Osteocyte (in vitro differentiated cells): ENCODE measurements at regions not wholly inside any gene's neighbourhood (a gene's known extent, or its start where the extent isn't known, plus 50 kb on each side); places are given as distances from the start of the nearest gene placed in this dataset.

Experiments
- DNase-seq: peaks from one replicate; pipeline ENCODE4 v3.0.0; 2021; ENCODE audit warnings: mixed read lengths; ENCODE audit not compliant: unreplicated experiment; ENCODE audit errors: extremely low spot score
- H3K27ac Mint-ChIP-seq: one replicate; pipeline ENCODE4 v1.8.0; 2021; ENCODE audit warnings: mild to moderate bottlenecking, mixed read lengths; ENCODE audit not compliant: unreplicated experiment
- H3K27me3 Mint-ChIP-seq: one replicate; pipeline ENCODE4 v1.8.0; 2021; ENCODE audit warnings: mixed read lengths; ENCODE audit not compliant: unreplicated experiment
- H3K36me3 Mint-ChIP-seq: one replicate; pipeline ENCODE4 v1.8.0; 2021; ENCODE audit warnings: mixed read lengths; ENCODE audit not compliant: unreplicated experiment
- H3K4me1 Mint-ChIP-seq: one replicate; pipeline ENCODE4 v1.8.0; 2021; ENCODE audit warnings: mixed read lengths; ENCODE audit not compliant: unreplicated experiment
- H3K4me3 Mint-ChIP-seq: one replicate; pipeline ENCODE4 v1.8.0; 2021; ENCODE audit warnings: mild to moderate bottlenecking, moderate library complexity, mixed read lengths; ENCODE audit not compliant: unreplicated experiment
- H3K9me3 Mint-ChIP-seq: one replicate; pipeline ENCODE4 v1.8.0; 2021; ENCODE audit warnings: mixed read lengths; ENCODE audit not compliant: unreplicated experiment
- CTCF ChIP-seq: fragments of 200-600 bp; sonication (generic); IDR thresholded peaks from 2 replicates; pipeline ENCODE4 v1.5.0; 2021; ENCODE audit warnings: antibody characterized with exemption, mild to moderate bottlenecking, moderate library complexity

- DNase-seq: no peak
- H3K9me3 Mint-ChIP-seq: no peaks in the 10 kb centered on the region
- no peak overlapping the region for H3K4me3 Mint-ChIP-seq
- TF ChIP-seq CTCF: no peak
- H3K27me3 Mint-ChIP-seq: no peaks in the 10 kb centered on the region
- no peak overlapping the region for H3K27ac Mint-ChIP-seq
- H3K4me1 Mint-ChIP-seq: peaks cover 5% of the 10 kb centered on the region
- no peaks in the 10 kb centered on the region for H3K36me3 Mint-ChIP-seq
These were observed 349.7 kb downstream of the PTEN start for GRCh38 chr10:88213065-88213605.

- H3K4me3 Mint-ChIP-seq: no peak overlapping the region
- TF ChIP-seq CTCF: no peak
- no peak for DNase-seq
- no peaks in the 10 kb centered on the region for H3K4me1 Mint-ChIP-seq
- no peak overlapping the region for H3K27ac Mint-ChIP-seq
- H3K36me3 Mint-ChIP-seq: no peaks in the 10 kb centered on the region
- no peaks in the 10 kb centered on the region for H3K9me3 Mint-ChIP-seq
- H3K27me3 Mint-ChIP-seq: no peaks in the 10 kb centered on the region
These were observed 353.6 kb downstream of the PTEN start for GRCh38 chr10:88216976-88217375.

- Mint-ChIP-seq H3K36me3 (no peaks in the 10 kb centered on the region), H3K27ac (no peak overlapping the region), H3K9me3 (no peaks in the 10 kb centered on the region), H3K4me3 (no peak overlapping the region), H3K27me3 (no peaks in the 10 kb centered on the region), H3K4me1 (peaks cover 5% of the 10 kb centered on the region)
- no peak for TF ChIP-seq CTCF
- DNase-seq: no peak
These were observed 354.9 kb downstream of the PTEN start for GRCh38 chr10:88218362-88218761.

- no peak for TF ChIP-seq CTCF
- Mint-ChIP-seq H3K27me3 (no peaks in the 10 kb centered on the region), H3K4me1 (peaks cover 5% of the 10 kb centered on the region), H3K27ac (no peak overlapping the region), H3K36me3 (no peaks in the 10 kb centered on the region), H3K4me3 (no peak overlapping the region), H3K9me3 (no peaks in the 10 kb centered on the region)
- no peak for DNase-seq
These were observed 356.3 kb downstream of the PTEN start for GRCh38 chr10:88219753-88220152.

- Mint-ChIP-seq H3K4me3 (no peak overlapping the region), H3K36me3 (no peaks in the 10 kb centered on the region), H3K27ac (no peak overlapping the region)
These were observed 357.9 kb downstream of the PTEN start for GRCh38 chr10:88221010-88221973.

More at GRCh38 chr10:88221010-88221973, 357.9 kb downstream of the PTEN start:
- no peaks in the 10 kb centered on the region for H3K9me3 Mint-ChIP-seq
- no peaks in the 10 kb centered on the region for H3K27me3 Mint-ChIP-seq
- peaks cover 7% of the 10 kb centered on the region for H3K4me1 Mint-ChIP-seq
- no peak for DNase-seq
- no peak for TF ChIP-seq CTCF
